HepG2 (cell line): ENCODE measurements at regions not wholly inside any gene's neighbourhood (a gene's known extent, or its start where the extent isn't known, plus 50 kb on each side); places are given as distances from the start of the nearest gene placed in this dataset.

Experiments
- ATAC-seq: fragments of 200-7000 bp; cut with Tn5 transposase; 3 replicates; pipeline ENCODE4 v1.9.1; 2020; ENCODE audit warnings: mild to moderate bottlenecking, moderate library complexity
- BruUV-seq: library from RNA; stranded (reverse); fragments of 400-500 nt; replicated peaks from 2 replicates; lab custom pipeline; 2021; lab: Mats Ljungman, UMichigan
- CTCF ChIA-PET: fragments of 300-600 bp; formaldehyde crosslinking; extraction: SDS; loops from one replicate; lab custom pipeline; 2021; ENCODE audit warnings: low total read pairs, inconsistent platforms, low intra/inter-chr PET ratio; lab: Yijun Ruan, JAX
- POLR2A ChIA-PET: fragments of 350-600 bp; sonication (Branson Sonifier 250); formaldehyde crosslinking; loops from one replicate; lab custom pipeline; 2020; ENCODE audit warnings: antibody characterized with exemption, inconsistent platforms; lab: Yijun Ruan, JAX
- DNase-seq: peaks from one replicate; pipeline ENCODE4 v3.0.0-alpha.2; 2015; ENCODE audit warnings: low spot score
- FAIRE-seq: peaks from 3 replicates; lab custom pipeline; 2011; peaks lifted over from hg19 to GRCh38; lab: Jason Lieb, UNC
- H2AFZ ChIP-seq: one replicate; pipeline ENCODE4 v1.6.1; 2011; ENCODE audit warnings: low read length, inconsistent platforms
- H3K27ac ChIP-seq: fragments of 300-600 bp; 3 replicates; pipeline ENCODE4 v1.8.0; 2011; ENCODE audit warnings: mixed run types, mild to moderate bottlenecking, mixed read lengths, low read length, inconsistent platforms; ENCODE audit not compliant: insufficient read depth; ENCODE audit errors: extremely low read length
- H3K27me3 ChIP-seq, 2 experiments: fragments of 200-600 bp in 1 of 2; 2 replicates in 1 of 2; 3 replicates in 1 of 2; pipeline versions ENCODE4 v1.6.0 to v1.8.0; 2011; ENCODE audit warnings: low read length in 2 of 2, mild to moderate bottlenecking in 2 of 2, moderate library complexity in 2 of 2, inconsistent platforms in 1 of 2; ENCODE audit not compliant: insufficient read depth in 2 of 2, control insufficient read depth in 1 of 2
- H3K36me3 ChIP-seq, 2 experiments: fragments of 200-600 bp in 1 of 2; replicated peaks in 1 of 2; 2 replicates in 1 of 2; 3 replicates in 1 of 2; pipeline versions ENCODE4 v1.5.1 to v1.8.0; 2011; ENCODE audit warnings: low read length in 2 of 2, inconsistent platforms in 1 of 2; ENCODE audit not compliant: insufficient read depth in 2 of 2, control insufficient read depth in 1 of 2
- H3K4me1 ChIP-seq: 2 replicates; pipeline ENCODE4 v1.5.1; 2012; ENCODE audit warnings: low read length, inconsistent platforms; ENCODE audit not compliant: insufficient read depth
- H3K4me2 ChIP-seq: 2 replicates; pipeline ENCODE4 v1.6.0; 2011; ENCODE audit warnings: low read depth, low read length, inconsistent platforms
- H3K4me3 ChIP-seq, 3 experiments: fragments of 200-600 bp in 1 of 3; sonication (generic), shearing (Covaris generic) in 1 of 3; replicated peaks in 1 of 3; 2 replicates each; pipeline ENCODE4 v1.5.1; 2011 to 2016; ENCODE audit warnings: low read length in 3 of 3, inconsistent platforms in 2 of 3, low read depth in 2 of 3, mild to moderate bottlenecking in 2 of 3, control low read depth in 1 of 3, mixed read lengths in 1 of 3; ENCODE audit not compliant: insufficient read depth in 1 of 3
- H3K79me2 ChIP-seq: one replicate; pipeline ENCODE4 v1.6.1; 2011; ENCODE audit warnings: low read length, inconsistent platforms; ENCODE audit not compliant: insufficient read depth
- H3K9ac ChIP-seq: 2 replicates; pipeline ENCODE4 v1.6.0; 2011; ENCODE audit warnings: mild to moderate bottlenecking, low read depth, low read length, inconsistent platforms; ENCODE audit not compliant: insufficient read depth
- H3K9me3 ChIP-seq: 2 replicates; pipeline ENCODE4 v1.5.1; 2012; ENCODE audit warnings: mild to moderate bottlenecking, low read length
- H4K20me1 ChIP-seq: 2 replicates; pipeline ENCODE4 v1.6.0; 2011; ENCODE audit warnings: inconsistent platforms, mild to moderate bottlenecking, low read length, moderate library complexity; ENCODE audit not compliant: insufficient read depth
- E2F5 ChIP-seq: sonication (generic); formaldehyde crosslinking; conservative IDR thresholded peaks from 2 replicates; pipeline ENCODE4 v1.4.0; 2020; ENCODE audit warnings: missing genetic modification reagents
- MIER2 ChIP-seq: IDR thresholded peaks from 2 replicates; pipeline ENCODE4 v1.6.1; 2016; ENCODE audit warnings: missing biosample characterization, missing genetic modification reagents
- NCOA2 ChIP-seq: sonication (generic); formaldehyde crosslinking; IDR thresholded peaks from 2 replicates; pipeline ENCODE4 v1.8.0; 2022; ENCODE audit warnings: inconsistent platforms
- ZNF121 ChIP-seq: sonication (generic); formaldehyde crosslinking; IDR thresholded peaks from 2 replicates; pipeline ENCODE4 v1.5.0; 2020; ENCODE audit warnings: mild to moderate bottlenecking, missing genetic modification reagents
- ZNF180 ChIP-seq: sonication (generic); formaldehyde crosslinking; IDR thresholded peaks from 2 replicates; pipeline ENCODE4 v1.4.0; 2020; ENCODE audit warnings: low read depth, missing genetic modification reagents, borderline replicate concordance
- ZNF253 ChIP-seq: sonication (generic); formaldehyde crosslinking; IDR thresholded peaks from 2 replicates; pipeline ENCODE4 v1.8.0; 2022; ENCODE audit warnings: mild to moderate bottlenecking, missing genetic modification reagents, borderline replicate concordance
- ZNF354B ChIP-seq: sonication (generic); formaldehyde crosslinking; IDR thresholded peaks from 2 replicates; pipeline ENCODE4 v1.8.0; 2022; ENCODE audit warnings: mild to moderate bottlenecking, missing genetic modification reagents
- ZNF576 ChIP-seq: sonication (generic); formaldehyde crosslinking; IDR thresholded peaks from 2 replicates; pipeline ENCODE4 v1.4.0; 2020; ENCODE audit warnings: mild to moderate bottlenecking, missing genetic modification reagents
- ZNF746 ChIP-seq: sonication (generic); formaldehyde crosslinking; IDR thresholded peaks from 2 replicates; pipeline ENCODE4 v1.8.0; 2022; ENCODE audit warnings: mild to moderate bottlenecking, missing genetic modification reagents
- ZNF766 ChIP-seq: sonication (generic); formaldehyde crosslinking; IDR thresholded peaks from 2 replicates; pipeline ENCODE4 v1.5.0; 2020; ENCODE audit warnings: missing genetic modification reagents, borderline replicate concordance
- ZNF770 ChIP-seq: sonication (generic); formaldehyde crosslinking; IDR thresholded peaks from 2 replicates; pipeline ENCODE4 v1.5.0; 2020; ENCODE audit warnings: mild to moderate bottlenecking, missing genetic modification reagents
- WGBS: methylation state at CpG from one replicate; pipeline ENCODE4 v1.1.6; 2017; ENCODE audit warnings: low lambda C conversion rate; 5-methylcytosine and 5-hydroxymethylcytosine counted together
- in situ Hi-C: cut with HindIII; loops from 2 replicates; pipeline ENCODE4 v1.10.0; 2017; ENCODE audit warnings: low pct_unique_long_range_greater_than_20kb; ENCODE audit not compliant: extremely low pct_ligation_motif_present
- intact Hi-C: fragments of 100-400 bp; cut with micrococcal nuclease; formaldehyde crosslinking; loops from one replicate; pipeline ENCODE4 v1.10.0; 2022; ENCODE audit not compliant: unreplicated experiment

- Histone ChIP-seq H3K27me3 (peaks cover 1 to 21% of the 10 kb centered on the region in 2 experiments; a peak in 3 of 5 replicates), H3K4me1 (peaks cover 29% of the 10 kb centered on the region), H3K4me2 (no peak overlapping the region), H4K20me1 (no peaks in the 10 kb centered on the region), H3K27ac (no peak overlapping the region), H3K4me3 (no peak overlapping the region), H3K79me2 (no peaks in the 10 kb centered on the region), H3K9me3 (no peaks in the 10 kb centered on the region), H3K36me3 (no peaks in the 10 kb centered on the region), H2AFZ (no peak overlapping the region), H3K9ac (no peak overlapping the region)
- TF ChIP-seq ZNF770 (CRISPR knock-in tag) (peak; percentile 50; the same call in 1 of the 2 replicates), ZNF121 (CRISPR knock-in tag) (peak; percentile 52; the same call in 1 of the 2 replicates), ZNF766 (CRISPR knock-in tag) (no peak), ZNF253 (CRISPR knock-in tag) (no peak), MIER2 (CRISPR knock-in tag) (no peak), NCOA2 (CRISPR knock-in tag) (no peak), ZNF180 (no peak), E2F5 (no peak), ZNF354B (CRISPR knock-in tag) (no peak), ZNF746 (CRISPR knock-in tag) (no peak), ZNF576 (CRISPR knock-in tag) (no peak)
- in situ Hi-C loops, result no loop called here
- ChIA-PET POLR2A (interaction anchor here (1.3 to 1.5 kb wide), 2 partner anchors 9 to 35 kb away, joined by 4 to 5 read pairs; no protein-coding TSS in a partner anchor), CTCF (no interaction called here)
- FAIRE-seq, result no peak
- DNase-seq, result no peak
- no TSS peak for BruUV-seq
- intact Hi-C loops, result no loop called here
- 48% methylated on average over 10 of the region's 10 CpGs for WGBS
- ATAC-seq, result peak; percentile 51
Measured at GRCh38 chr12:116628450-116628793, 69.2 kb downstream of the MAP1LC3B2 start.
